DMS153 (cell line): ENCODE measurements at regions not wholly inside any gene's neighbourhood (a gene's known extent, or its start where the extent isn't known, plus 50 kb on each side); places are given as distances from the start of the nearest gene placed in this dataset.

Experiments
- DNase-seq: peaks from one replicate; lab custom pipeline; 2025; lab: John Stamatoyannopoulos, UW

GRCh38 chr4:14449308-14449707 is 553.0 kb upstream of the CPEB2 start:
- no peak for DNase-seq

- DNase-seq: no peak
Measured at GRCh38 chr4:14452001-14452400, 550.3 kb upstream of the CPEB2 start.

GRCh38 chr4:14452764-14453163 is 549.5 kb upstream of the CPEB2 start:
- no peak for DNase-seq

GRCh38 chr4:14458463-14458862 is 543.8 kb upstream of the CPEB2 start:
- DNase-seq: no peak

GRCh38 chr4:14465057-14465456 is 537.2 kb upstream of the CPEB2 start:
- DNase-seq: no peak

- no peak for DNase-seq
Measured at GRCh38 chr4:14465507-14465906, 536.8 kb upstream of the CPEB2 start.

GRCh38 chr4:14478504-14478903 is 523.8 kb upstream of the CPEB2 start:
- no peak for DNase-seq

GRCh38 chr4:14496408-14496807 is 505.9 kb upstream of the CPEB2 start:
- DNase-seq: no peak

GRCh38 chr4:14496969-14497368 is 505.3 kb upstream of the CPEB2 start:
- no peak for DNase-seq

- DNase-seq: no peak
Measured at GRCh38 chr4:14504162-14504561, 498.1 kb upstream of the CPEB2 start.

- no peak for DNase-seq
Measured at GRCh38 chr4:14513471-14513870, 488.8 kb upstream of the CPEB2 start.

- DNase-seq: no peak
Measured at GRCh38 chr4:14515556-14515955, 486.7 kb upstream of the CPEB2 start.

GRCh38 chr4:14518136-14518535 is 484.1 kb upstream of the CPEB2 start:
- DNase-seq: no peak

GRCh38 chr4:14520171-14520570 is 482.1 kb upstream of the CPEB2 start:
- DNase-seq: no peak

GRCh38 chr4:14524276-14524675 is 478.0 kb upstream of the CPEB2 start:
- DNase-seq: no peak

- no peak for DNase-seq
Measured at GRCh38 chr4:14528918-14529317, 473.4 kb upstream of the CPEB2 start.

- DNase-seq: peak; percentile 44
Measured at GRCh38 chr4:14529653-14530052, 472.6 kb upstream of the CPEB2 start.

- DNase-seq: peak; percentile 73
Measured at GRCh38 chr4:14532436-14532835, 469.8 kb upstream of the CPEB2 start.

- no peak for DNase-seq
Measured at GRCh38 chr4:14539246-14539645, 463.0 kb upstream of the CPEB2 start.

- DNase-seq: no peak
Measured at GRCh38 chr4:14545163-14545562, 457.1 kb upstream of the CPEB2 start.

GRCh38 chr4:14545807-14546206 is 456.5 kb upstream of the CPEB2 start:
- no peak for DNase-seq

- DNase-seq: no peak
Measured at GRCh38 chr4:14552119-14552518, 450.2 kb upstream of the CPEB2 start.

- no peak for DNase-seq
Measured at GRCh38 chr4:14559646-14560045, 442.6 kb upstream of the CPEB2 start.

- no peak for DNase-seq
Measured at GRCh38 chr4:14560577-14560976, 441.7 kb upstream of the CPEB2 start.

GRCh38 chr4:14562901-14563300 is 439.4 kb upstream of the CPEB2 start:
- no peak for DNase-seq
